HG02642 (cell line): ENCODE measurements at regions not wholly inside any gene's neighbourhood (a gene's known extent, or its start where the extent isn't known, plus 50 kb on each side); places are given as distances from the start of the nearest gene placed in this dataset.
"Not testable (repeated sequence)": the region's sequence is repeated elsewhere in the genome, so short reads cannot be mapped to it uniquely, and the experiment has no call there.

Experiments used
- ATAC-seq: cut with Tn5 transposase; IDR thresholded peaks from one replicate; pipeline ENCODE4 v1.9.1; 2021; ENCODE audit warnings: mild to moderate bottlenecking; ENCODE audit not compliant: unreplicated experiment, poor library complexity

DNA sequence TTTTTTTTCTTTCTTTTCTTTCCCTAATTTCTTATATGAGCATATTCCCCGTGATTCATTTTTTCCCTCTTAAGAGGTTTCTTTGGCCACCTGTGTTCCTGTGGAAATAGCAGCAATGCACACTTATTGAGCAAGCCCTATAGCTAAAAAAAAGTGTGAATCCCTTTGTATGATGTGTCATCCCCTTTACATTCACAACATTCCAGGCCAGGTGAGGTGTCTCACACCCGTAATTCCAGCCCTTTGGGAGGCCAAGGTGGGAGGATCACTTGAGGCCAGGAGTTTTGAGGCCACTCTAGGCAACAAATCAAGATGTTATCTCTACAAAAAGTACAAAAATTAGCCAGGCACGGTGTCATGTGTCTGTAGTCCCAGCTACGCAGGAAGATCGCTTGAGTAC is 700.4 kb upstream of the TBX3 start:
- ATAC-seq: no peak

DNA sequence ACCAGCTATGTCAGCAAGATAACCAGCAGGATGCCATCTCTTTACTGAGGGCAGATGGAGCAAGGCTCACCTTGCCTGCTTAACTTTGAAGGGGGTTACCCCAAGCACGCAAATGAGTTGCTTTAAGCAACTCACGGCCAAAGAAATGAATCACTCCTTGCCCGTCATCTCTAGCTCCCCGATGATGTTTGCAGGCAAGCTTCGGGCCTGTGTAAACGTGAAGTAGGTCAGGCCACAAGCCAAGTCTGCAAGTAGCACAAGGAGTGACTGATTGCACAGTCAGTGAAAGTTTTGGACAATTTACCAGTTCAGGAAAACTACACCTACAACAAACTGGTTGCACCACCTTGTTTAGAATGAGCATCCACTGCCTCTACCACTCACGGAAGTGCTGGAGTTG is 699.7 kb upstream of the TBX3 start:
- ATAC-seq: no peak

DNA sequence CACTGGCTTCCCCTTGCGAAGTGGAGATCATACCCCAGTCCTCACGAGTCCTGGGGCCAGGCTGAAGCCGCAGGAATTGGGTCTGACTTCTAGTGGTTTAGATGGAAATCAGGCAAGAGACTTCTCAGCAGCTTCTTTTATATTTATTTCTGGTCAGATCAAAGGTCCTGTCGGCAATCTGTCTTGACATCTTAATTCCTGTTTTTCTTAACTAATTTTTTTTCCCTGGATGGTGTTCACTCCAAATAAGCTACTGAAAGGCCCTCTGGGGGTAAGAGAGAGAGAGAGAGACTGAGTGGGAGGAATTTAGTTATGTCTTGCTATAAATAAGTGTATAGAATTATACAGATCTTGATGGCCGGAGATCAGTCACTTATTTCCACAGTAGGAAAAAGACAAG is 698.7 kb upstream of the TBX3 start:
- no peak for ATAC-seq

DNA sequence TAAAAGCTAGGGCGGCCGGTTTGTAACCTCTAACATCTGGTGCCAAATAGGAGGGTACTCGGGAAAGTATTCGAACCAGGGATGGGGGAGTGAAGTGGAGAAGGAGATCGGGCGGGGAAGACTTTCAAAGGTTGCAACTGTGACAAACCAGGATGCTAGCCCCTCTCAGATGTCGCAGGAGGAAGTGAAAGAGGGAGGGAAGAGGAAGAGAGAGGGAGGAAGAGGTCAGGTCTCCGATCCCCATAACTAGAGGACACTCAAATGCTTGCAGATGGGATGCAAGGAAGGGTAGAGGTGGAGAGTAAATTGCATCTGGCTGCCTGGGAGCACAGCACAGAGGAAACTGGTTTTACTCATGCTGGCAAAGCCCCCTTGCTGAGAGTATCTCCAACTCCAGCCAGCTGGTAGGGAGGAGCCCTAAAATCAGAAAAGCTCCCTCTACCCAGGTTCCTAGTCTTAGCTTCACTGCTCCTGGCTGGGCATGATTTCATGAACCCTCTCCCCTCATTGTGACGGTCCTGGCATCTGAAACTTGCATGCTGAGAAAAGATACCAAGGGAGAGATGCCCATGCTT is 696.7 kb upstream of the TBX3 start:
- ATAC-seq: no peak

DNA sequence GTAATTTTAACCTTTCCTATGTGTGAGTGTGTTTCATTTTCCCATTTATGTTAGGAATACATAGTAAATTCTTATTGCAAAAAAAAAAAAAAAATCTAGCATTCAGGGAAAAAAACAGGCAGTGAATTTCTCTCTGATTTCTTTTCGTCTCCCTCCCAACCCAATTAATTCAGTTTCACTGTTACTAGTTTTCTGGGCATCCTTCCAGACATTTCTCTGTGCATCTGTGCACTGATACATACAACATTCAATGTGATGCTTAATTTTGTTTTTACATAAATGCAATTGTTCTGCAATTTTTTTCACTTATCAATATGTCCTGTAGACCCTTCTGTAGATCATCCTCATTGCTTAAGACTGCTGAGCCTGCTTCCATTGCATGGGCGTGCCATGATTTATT is 694.3 kb upstream of the TBX3 start:
- no peak for ATAC-seq

DNA sequence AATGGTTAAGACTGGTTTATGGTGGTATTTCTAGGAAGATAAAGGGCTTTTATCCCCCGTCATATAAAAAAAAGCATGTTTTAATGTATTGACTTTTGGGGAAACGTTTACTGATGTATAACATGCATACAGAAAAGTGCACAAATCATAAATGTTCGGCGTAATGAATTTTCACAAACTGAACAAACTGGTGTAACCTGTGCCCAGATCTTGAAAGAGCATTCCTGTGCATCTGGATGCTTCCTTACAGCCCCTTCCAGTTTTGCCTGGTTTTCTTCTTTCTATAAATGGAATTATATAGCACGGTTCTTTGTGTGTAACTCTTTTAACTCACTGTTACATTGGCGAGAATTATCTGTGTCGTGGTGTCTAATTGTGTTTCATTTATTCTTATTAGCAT is 693.8 kb upstream of the TBX3 start:
- no peak for ATAC-seq

DNA sequence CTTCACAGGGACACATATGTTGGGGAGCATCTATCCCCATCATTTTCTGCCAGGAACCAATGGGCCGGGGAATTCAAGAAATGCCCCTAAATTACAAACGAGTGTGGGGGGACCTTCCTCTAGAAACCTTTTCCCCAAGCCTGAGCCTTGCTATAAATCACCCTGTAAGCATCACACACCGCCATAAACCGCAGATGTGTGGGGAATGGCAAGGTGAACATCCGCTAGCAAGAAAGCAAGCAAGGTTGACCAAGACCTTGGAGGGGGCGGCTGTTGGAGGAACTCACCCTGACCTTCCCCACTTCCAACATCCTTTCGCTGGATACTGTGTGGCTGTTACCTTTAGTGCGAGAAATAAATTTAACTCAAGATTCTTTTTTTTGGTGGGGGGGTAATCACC is 693.3 kb upstream of the TBX3 start:
- ATAC-seq: no peak

DNA sequence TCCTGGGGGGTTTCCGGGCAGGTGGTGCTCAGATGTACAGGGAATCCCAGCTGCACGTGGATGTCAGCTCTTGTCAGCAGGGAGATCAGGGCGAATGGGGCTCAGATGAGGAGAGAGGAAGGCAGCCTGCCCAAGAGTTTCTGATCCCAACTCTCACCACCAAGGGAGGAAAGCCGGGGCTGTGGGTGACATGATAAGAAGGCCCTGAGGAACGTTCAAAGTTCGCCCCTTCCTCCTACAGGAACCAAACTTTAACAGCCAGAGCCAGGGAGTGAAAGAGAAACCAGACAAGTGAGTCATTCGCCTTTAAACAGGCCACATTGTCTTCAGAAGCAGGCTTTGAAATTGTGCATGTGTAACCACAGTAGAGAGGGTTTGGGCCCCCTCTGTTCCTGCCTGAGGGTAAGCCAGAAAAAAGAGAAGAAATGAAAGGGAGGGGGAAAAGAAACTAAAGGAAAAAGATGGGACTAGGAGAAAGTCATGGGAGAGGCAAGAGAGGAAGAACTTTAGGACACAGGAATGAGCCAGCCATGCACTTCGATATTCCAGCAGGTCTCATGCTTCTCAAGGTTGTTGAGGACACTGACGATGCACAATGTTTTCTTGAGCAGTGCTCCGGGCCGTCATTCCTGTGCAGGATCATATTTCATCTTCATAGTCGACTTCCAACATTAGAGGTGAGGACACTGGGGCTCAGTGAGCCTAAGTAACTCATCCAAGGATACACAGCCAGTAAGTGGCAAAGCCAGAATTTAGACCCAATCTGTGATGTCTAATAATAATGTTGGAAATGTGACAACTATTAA is 691.4 kb upstream of the TBX3 start:
- peak; percentile 90 for ATAC-seq

DNA sequence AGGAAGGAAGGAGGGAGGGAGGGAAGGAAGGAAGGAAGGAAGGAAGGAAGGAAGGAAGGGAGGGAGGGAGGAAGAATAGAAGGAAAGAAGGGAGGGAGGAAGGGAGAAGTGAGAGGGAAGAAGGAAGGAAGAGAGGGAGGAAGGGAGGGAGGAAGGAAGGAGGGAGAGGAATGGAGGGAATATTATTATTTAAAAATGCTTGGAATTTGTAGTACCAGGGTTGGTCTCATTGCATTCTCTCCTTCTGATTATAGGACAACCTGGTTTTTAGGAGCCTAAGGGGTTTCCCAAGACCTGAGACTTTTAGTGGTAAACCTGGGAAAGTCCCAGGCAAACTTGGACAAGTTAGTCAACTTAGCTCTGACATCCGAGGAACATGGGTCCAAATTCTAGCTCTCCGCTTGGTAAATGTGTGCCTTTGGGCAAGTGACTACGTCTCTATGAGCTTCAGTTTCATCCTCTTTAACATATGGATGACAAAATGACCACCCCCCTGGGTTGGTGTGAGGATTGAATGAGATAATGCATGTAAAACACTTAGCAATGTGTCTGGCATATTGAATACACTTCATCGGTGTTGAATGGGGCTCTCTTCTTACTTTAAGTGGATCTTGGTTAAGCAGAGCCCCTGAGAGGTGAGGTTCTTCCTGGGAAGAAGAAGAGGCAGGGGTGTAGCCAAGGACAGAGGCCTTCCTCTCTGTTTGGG is 690.7 kb upstream of the TBX3 start:
- ATAC-seq: peak; percentile 26

DNA sequence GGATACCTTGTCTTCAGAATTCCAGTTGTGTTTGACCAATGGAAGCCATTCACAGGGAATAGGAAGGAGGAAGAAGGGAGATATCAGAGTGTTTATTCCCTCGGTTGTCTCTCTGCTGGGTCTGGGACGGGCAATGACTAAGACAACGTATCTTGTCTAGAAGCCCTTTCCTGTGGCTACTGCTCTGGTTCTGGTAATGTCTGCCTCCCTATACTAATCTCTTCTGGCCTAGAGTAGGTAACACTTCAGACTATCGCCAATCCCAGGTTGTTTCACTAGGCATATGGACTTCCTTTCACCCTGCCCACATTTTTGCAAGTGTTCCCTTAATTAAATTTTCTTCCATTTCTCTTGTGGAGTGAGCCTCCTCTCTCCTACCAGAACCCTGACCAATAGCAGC is 687.7 kb upstream of the TBX3 start:
- ATAC-seq: no peak

DNA sequence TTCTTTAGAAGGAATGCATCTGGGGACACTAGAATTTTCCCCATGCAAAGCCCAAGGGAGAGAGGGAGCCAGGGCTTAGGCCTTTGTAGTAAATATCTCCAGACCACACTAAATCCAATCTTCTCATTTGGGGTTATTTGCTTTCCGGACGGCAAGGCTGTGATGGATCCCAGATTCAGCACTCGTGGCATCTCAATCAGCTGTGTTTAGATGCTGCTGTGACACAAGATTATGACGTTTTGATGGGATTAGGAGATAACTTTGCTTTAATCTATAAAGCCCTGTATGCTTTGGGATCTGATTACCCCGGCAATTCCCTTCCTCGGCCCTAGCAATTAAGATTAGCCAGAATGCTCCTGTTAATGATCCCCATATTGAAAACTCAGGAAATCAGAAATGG is 686.7 kb upstream of the TBX3 start:
- no peak for ATAC-seq

DNA sequence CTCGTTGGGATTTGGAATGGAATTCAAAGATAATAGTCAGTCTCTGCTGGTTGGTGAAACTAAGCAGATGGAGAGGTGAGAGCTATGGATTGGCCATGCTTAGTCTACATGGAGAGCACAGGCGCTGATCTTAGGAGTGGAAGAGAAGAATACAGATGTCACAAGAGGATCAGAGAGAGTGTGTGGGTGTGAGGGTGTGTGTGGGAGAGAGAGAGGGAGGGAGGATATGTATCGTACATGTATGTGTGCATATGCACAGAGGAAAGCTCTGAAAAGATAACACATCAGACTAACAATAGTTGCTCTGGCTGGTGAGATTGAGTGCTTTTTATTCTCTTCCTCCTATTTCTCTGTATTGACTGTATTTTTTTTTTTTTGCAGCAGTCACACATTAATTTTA is 686.2 kb upstream of the TBX3 start:
- no peak for ATAC-seq

DNA sequence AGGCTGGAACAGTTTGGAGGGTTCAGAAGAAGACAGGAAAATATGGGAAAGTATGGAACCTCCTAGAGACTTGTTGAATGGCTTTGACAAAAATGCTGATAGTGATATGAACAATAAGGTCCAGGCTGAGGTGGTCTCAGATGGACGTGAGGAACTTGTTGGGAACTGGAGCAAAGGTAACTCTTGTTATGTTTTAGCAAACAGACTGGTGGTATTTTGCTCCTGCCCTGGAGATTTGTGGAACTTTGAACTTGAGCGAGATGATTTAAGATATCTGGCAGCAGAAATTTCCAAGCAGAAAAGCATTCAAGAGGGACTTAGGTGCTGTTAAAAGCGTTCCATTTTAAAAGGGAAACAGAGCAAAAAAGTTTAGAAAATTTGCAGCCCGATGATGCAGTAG is 682.3 kb upstream of the TBX3 start:
- not testable (repeated sequence) for ATAC-seq

DNA sequence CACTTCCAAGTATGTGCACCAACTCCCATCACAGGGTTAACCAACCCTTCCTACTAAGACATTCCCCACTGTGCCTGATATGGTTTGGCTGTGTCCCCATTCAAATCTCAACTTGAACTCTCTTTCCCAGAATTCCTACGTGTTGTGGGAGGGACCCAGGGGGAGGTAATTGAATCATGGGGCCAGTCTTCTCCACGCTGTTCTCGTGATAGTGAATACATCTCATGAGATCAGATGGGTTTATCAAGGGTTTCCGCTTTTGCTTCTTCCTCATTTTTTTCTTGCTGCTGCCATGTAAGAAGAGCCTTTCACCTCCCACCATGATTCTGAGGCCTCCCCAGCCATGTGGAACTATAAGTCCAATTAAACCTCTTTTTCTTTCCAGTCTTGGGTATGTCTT is 681.8 kb upstream of the TBX3 start:
- not testable (repeated sequence) for ATAC-seq

DNA sequence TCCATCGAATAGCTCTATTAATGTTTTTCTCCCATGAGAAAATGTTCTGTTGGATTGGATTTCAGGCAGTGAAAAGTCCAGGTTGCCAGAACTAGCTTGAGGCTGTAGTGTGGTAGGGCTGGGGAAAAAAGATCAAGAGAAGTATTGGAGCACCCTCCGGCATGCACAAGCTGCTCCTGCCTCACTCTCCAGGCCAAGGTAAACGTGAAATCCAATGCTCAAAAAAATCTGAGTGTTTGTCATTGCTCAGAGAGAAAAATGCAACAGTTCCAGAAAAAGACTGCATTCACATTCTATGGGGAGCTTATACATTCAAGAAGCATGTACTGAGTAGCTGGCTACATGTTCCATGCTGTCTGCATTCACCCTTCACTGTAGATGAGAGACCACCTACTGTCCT is 680.9 kb upstream of the TBX3 start:
- ATAC-seq: no peak

DNA sequence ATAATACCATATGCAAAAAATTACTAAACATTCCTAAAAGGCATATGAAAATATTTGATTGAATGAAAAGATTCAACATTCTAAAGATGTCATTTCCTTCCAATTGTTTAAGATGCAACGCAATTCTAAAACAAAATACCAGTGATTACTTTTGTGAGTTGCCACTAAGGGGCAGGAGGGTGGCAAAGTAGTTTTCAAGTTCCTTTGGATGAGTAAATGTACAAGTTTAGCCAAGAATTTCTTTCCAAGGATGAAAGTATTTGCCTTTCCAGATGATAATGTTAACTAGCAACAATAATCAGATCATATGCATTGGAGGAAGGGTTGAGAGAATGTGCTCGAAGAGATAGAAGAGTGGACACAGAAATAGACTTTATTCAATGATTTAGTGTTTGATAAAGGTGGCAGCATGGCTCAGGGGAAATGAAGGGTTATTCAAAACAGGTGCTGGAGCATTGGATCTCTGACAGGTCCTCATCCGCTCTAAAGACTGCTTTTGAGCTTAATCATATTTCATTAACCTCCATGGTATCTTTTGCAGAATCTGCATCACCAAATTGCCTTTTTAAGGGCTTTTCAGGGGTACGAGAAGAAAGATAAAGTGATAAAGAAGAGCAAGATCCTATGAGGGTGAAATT is 678.5 kb upstream of the TBX3 start:
- no peak for ATAC-seq

DNA sequence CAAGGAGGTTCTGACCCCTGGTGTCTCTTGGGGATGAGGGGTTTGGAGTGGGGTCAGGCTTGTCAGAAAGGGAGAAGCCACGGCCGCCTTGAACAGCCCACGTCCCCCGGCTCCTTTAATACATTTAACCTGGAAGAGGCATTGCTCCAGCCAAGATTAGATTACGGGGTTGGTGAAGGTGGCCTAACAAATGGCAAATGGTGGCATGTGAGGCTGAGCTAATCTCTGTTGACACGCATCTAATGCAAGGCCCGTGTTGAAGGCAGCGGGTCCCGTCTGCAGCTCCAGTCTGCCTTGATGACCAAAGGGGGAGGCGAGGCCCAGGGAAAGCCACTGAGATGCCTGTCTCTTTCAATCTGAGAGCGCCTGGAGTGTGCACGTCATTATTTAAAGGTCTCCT is 673.7 kb upstream of the TBX3 start:
- ATAC-seq: no peak

DNA sequence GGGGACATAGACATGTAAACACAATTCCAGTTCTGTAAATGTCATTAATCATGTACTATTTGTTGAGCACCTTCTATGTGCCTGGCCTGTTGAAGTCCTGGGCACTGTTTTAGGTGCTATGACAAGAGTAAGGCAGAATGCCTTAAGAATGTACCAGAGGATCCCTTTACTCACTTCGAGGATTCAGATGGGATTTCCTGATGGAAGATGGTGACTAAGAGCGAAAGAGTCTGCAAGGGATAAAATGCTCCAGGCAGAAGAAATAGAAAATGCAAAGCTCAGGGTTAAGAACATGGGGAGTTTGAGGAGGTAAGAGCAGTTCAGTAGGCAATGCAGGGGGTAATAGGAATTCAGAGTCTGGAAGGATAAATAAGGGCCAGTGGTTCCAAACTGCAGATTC is 671.3 kb upstream of the TBX3 start:
- ATAC-seq: no peak

DNA sequence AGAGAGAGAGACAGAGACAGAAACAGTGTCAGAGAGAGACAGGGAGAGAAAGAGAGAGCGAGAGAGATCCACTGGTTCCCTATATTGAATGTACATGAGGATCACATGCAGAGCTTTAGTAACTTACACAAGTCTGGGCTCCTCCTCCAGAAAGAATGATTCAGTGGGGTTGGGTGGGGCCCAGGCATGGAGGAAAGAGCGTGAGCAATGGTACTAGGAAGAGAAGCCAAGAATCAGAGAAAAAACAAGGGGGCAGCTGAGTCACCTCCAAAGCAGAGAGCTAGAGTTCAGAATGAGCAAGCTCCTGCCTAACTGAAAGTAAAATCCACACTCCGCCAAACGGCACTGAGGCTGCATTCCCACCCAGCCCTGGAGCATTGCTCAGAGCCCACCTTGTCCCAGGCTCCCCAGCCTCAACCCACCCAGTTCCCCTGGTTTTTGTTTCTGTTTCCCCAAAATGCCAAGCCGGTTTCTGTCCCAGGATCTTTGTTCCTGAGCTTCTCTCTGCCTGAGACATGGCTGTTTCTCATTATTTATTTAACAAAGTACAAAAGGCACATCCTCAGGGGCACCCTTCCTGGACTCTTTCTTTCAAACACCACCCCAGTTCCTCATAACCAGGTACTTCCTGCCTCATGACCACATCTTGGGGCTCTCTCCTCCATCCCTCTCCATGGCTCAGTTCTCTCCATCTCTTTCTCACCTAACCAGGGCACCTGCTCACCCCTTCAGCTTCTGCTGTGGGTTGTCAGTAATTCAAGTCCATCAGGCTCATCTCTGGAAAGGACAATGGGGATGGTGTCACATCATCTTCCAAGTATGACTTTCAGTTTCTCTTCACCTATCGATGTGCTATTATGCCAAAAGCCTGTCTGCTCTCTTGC is 670.3 kb upstream of the TBX3 start:
- no peak for ATAC-seq

DNA sequence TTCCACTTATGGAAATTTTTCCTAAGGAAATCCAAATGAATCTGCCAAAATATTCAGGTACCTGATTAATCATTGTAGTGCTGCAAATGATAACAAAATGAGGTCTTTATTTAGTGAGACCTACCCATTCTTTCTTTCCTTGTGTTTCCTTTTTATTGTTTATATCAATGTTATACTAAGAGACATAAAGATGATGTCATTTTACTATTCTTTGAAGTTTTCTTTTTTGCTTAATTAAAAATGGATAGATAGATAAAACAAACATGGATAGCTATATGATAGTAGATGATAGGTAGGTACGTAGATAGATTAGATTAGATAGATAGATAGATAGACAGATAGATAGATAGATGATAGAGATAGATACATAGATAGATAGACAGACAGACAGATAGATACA is 669.5 kb upstream of the TBX3 start:
- ATAC-seq: no peak
